Colonic mucosa (tissue), 4 donors: ENCODE measurements at regions not wholly inside any gene's neighbourhood (a gene's known extent, or its start where the extent isn't known, plus 50 kb on each side); places are given as distances from the start of the nearest gene placed in this dataset.

ENCODE experiments used
- DNase-seq: peaks from one replicate; pipeline ENCODE4 v3.0.0-alpha.2; 2020
- H3K27ac ChIP-seq: fragments of 200-600 bp; one replicate; pipeline ENCODE4 v1.8.0; 2021
- H3K27me3 ChIP-seq: fragments of 200-600 bp; one replicate; pipeline ENCODE4 v1.8.0; 2021
- H3K36me3 ChIP-seq: fragments of 200-600 bp; one replicate; pipeline ENCODE4 v1.8.0; 2021
- H3K4me1 ChIP-seq: fragments of 200-600 bp; one replicate; pipeline ENCODE4 v1.8.0; 2021; ENCODE audit warnings: mild to moderate bottlenecking
- H3K4me3 ChIP-seq: fragments of 200-600 bp; one replicate; pipeline ENCODE4 v1.8.0; 2021
- H3K9ac ChIP-seq, 2 donors: one replicate each; pipeline ENCODE4 v1.7.0; 2013; ENCODE audit warnings: control low read depth in 2 of 2, low read depth in 2 of 2, low read length in 2 of 2
- H3K9me3 ChIP-seq: fragments of 200-600 bp; one replicate; pipeline ENCODE4 v1.8.0; 2021
- intact Hi-C: fragments of 100-400 bp; cut with DNase I; formaldehyde crosslinking; loops from one replicate; pipeline ENCODE4 v1.14.1; 2022
- TF ChIP-seq, protein P1 (sequence below): fragments of 200-600 bp; IDR thresholded peaks from one replicate; pipeline ENCODE4 v1.8.0; 2022; ENCODE audit warnings: antibody characterized with exemption, mild to moderate bottlenecking
- donor health status: healthy.
- donor health status: DM: no; HTN: no; CAD: no.
- donor health status: DM: no; HTN: no; CAD: no.

DNA sequence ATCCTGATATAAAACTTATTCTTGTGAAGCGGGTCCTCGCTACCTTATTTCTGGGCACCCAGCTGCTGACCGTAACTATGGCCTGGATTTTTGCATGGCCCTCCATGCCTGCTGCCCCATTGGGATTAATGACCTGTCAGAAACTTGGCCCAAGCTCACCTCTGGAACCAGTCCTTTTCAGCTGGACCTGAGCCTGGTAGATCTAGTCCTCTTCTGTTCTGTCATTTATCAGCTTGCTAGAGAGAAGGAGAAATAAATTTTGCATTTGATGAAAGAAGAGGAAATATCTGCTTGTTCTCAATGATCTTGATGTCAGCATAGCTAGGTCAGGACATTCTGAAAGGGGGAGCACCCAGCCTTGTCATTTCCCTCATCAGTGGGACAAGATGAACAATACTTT lies 387.8 kb upstream of the LARGE1 start:
- DNase-seq, result no peak
- H3K27ac ChIP-seq, result no peak overlapping the region
- H3K9me3 ChIP-seq, result no peaks in the 10 kb centered on the region
- no peak overlapping the region for H3K4me3 ChIP-seq
- no peaks in the 10 kb centered on the region for H3K27me3 ChIP-seq
- H3K36me3 ChIP-seq, result no peaks in the 10 kb centered on the region
- intact Hi-C loops, result no loop called here
- no peak overlapping the region for H3K9ac ChIP-seq
- no peaks in the 10 kb centered on the region for H3K4me1 ChIP-seq
- TF ChIP-seq, protein P1, sequence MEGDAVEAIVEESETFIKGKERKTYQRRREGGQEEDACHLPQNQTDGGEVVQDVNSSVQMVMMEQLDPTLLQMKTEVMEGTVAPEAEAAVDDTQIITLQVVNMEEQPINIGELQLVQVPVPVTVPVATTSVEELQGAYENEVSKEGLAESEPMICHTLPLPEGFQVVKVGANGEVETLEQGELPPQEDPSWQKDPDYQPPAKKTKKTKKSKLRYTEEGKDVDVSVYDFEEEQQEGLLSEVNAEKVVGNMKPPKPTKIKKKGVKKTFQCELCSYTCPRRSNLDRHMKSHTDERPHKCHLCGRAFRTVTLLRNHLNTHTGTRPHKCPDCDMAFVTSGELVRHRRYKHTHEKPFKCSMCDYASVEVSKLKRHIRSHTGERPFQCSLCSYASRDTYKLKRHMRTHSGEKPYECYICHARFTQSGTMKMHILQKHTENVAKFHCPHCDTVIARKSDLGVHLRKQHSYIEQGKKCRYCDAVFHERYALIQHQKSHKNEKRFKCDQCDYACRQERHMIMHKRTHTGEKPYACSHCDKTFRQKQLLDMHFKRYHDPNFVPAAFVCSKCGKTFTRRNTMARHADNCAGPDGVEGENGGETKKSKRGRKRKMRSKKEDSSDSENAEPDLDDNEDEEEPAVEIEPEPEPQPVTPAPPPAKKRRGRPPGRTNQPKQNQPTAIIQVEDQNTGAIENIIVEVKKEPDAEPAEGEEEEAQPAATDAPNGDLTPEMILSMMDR, result no peak

DNA sequence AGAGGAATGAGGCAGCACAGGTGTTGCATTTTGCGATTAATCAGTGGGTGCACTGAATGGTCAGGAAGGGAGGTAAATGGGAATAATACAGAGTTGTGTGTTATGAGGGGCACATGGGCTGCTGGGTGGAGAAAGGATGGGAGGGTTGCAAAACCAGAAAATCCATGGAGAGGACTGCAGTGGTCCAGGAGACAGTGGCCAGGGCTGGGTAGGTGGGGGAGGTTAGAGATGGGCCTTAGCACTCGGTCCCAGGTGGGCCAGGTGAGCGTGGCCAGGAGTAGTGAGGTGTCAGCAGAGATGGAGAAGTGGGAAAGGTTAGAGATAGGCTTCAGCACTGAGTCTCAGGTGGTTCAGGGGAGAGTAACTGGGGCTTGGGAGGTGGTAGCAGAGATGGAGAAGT lies 399.1 kb upstream of the LARGE1 start:
- Histone ChIP-seq H3K36me3 (no peaks in the 10 kb centered on the region), H3K4me1 (no peaks in the 10 kb centered on the region), H3K9ac (no peak overlapping the region), H3K27me3 (no peaks in the 10 kb centered on the region), H3K4me3 (no peak overlapping the region), H3K27ac (no peak overlapping the region), H3K9me3 (no peaks in the 10 kb centered on the region)
- intact Hi-C loops, result no loop called here
- DNase-seq, result no peak
- TF ChIP-seq, protein P1, result no peak

DNA sequence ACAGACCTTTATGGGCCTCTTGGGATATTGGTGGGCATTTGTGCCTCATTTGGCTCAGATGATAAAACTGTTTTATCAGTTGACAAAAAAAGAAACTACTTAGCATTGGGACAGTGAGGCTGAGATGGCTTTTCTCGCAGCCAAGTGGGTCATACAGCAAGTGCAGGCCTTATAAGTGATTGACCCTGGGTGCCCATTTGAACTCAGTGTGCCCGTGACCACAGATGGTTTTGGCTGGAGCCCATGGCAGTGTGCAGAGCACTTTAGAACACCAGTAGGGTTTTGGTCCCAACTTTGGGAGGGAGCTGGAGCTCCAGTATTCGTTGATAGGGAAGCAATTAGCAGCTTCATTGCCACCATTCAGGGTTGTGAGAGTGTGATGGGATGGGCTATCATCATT lies 404.5 kb upstream of the LARGE1 start:
- TF ChIP-seq, protein P1, result no peak
- no peak overlapping the region for H3K27ac ChIP-seq
- no peaks in the 10 kb centered on the region for H3K36me3 ChIP-seq
- no peaks in the 10 kb centered on the region for H3K4me1 ChIP-seq
- DNase-seq, result no peak
- no peak overlapping the region for H3K9ac ChIP-seq
- no peaks in the 10 kb centered on the region for H3K27me3 ChIP-seq
- H3K4me3 ChIP-seq, result no peak overlapping the region
- no peaks in the 10 kb centered on the region for H3K9me3 ChIP-seq
- intact Hi-C loops, result no loop called here

DNA sequence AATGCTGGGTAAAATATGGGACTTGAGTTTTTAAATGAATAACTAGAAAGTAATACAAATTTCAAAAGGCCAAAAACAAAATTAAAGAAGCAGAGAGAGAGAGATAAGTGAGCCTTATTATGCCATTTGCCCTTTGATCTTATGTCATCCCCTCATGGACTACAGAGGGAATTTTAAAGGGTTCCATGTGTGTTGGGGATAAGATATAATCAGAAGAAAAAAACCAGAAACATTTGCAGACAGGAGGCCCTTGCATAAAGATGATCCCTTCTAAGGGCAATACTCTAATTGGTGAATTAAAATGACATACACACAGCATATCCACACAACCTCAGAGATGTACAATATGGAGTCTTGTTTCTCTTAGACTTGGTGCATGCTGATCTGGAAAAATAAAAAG lies 406.6 kb upstream of the LARGE1 start:
- H3K9ac ChIP-seq, result no peak overlapping the region
- intact Hi-C loops, result no loop called here
- TF ChIP-seq, protein P1, result no peak
- no peaks in the 10 kb centered on the region for H3K36me3 ChIP-seq
- no peaks in the 10 kb centered on the region for H3K27me3 ChIP-seq
- H3K4me3 ChIP-seq, result no peak overlapping the region
- H3K4me1 ChIP-seq, result no peaks in the 10 kb centered on the region
- no peak for DNase-seq
- no peak overlapping the region for H3K27ac ChIP-seq
- no peaks in the 10 kb centered on the region for H3K9me3 ChIP-seq

DNA sequence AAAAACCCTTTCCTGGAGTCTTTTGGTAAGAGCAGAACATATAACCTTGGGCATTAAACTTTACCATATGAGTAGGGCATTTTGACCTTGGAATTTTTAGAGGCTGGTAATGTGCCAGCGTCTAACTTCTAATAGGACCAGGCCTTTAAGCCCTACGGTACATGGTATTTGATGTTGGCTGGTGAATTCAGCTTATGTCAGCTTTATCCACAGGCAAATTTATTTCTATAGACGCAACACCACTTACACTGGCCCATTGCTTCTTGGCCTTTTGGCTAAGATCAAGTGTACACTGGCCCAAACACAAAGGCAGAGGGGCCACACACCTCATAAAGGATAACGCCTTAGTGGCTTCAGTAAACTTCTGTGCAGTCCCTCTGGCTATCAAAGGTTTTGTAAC lies 410.2 kb upstream of the LARGE1 start:
- no peaks in the 10 kb centered on the region for H3K9me3 ChIP-seq
- DNase-seq, result no peak
- TF ChIP-seq, protein P1, result no peak
- H3K36me3 ChIP-seq, result no peaks in the 10 kb centered on the region
- no peaks in the 10 kb centered on the region for H3K27me3 ChIP-seq
- no peak overlapping the region for H3K27ac ChIP-seq
- H3K4me3 ChIP-seq, result no peak overlapping the region
- H3K4me1 ChIP-seq, result no peaks in the 10 kb centered on the region
- no peak overlapping the region for H3K9ac ChIP-seq
- intact Hi-C loops, result no loop called here

DNA sequence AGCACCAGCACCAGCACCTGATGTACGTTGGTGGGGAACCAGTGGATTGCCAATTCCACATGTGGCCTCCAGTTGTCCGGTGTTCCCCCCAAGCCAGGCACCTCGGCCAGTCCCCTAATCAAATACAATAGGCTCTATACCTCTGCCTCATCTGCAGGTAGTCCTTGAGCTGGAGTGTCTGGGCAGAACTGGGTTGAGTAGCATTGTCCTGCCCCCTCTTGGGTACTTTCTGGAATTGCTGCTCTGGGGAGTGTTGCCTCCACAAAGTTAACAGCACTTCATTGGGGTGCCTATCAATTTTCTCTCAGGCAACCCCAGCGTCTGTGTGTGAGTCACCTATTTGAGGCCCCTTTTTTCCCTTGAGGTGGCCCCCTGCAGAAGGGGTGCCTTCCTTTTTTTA lies 413.0 kb upstream of the LARGE1 start:
- H3K4me1 ChIP-seq, result no peaks in the 10 kb centered on the region
- no peak overlapping the region for H3K9ac ChIP-seq
- TF ChIP-seq, protein P1, result no peak
- no peaks in the 10 kb centered on the region for H3K36me3 ChIP-seq
- no peak overlapping the region for H3K27ac ChIP-seq
- intact Hi-C loops, result no loop called here
- H3K9me3 ChIP-seq, result no peaks in the 10 kb centered on the region
- no peak for DNase-seq
- H3K27me3 ChIP-seq, result no peaks in the 10 kb centered on the region
- no peak overlapping the region for H3K4me3 ChIP-seq
